Caco-2 (cell line): ENCODE measurements at regions not wholly inside any gene's neighbourhood (a gene's known extent, or its start where the extent isn't known, plus 50 kb on each side); places are given as distances from the start of the nearest gene placed in this dataset.

Source experiments
- BruUV-seq: library from RNA; stranded (reverse); fragments of 400-500 nt; replicated peaks from 2 replicates; lab custom pipeline; 2021; lab: Mats Ljungman, UMichigan
- CTCF ChIA-PET: fragments of 300-600 bp; sonication (Branson Sonifier 250); formaldehyde crosslinking; loops from one replicate; lab custom pipeline; 2022; ENCODE audit warnings: antibody characterized with exemption; lab: Charles Lee
- POLR2A ChIA-PET: fragments of 300-600 bp; sonication (Branson Sonifier 250); formaldehyde crosslinking; loops from one replicate; lab custom pipeline; 2022; ENCODE audit warnings: antibody characterized with exemption; lab: Charles Lee
- DNase-seq, 2 experiments: peaks; one replicate each; pipeline versions ENCODE4 v3.0.0 to v3.0.0-alpha.2; 2020 to 2022
- H3K27me3 ChIP-seq: replicated peaks from 2 replicates; pipeline ENCODE4 v1.6.0; 2011; ENCODE audit warnings: low read length; ENCODE audit not compliant: control insufficient read depth, insufficient read depth
- H3K36me3 ChIP-seq: 2 replicates; pipeline ENCODE4 v1.5.1; 2011; ENCODE audit warnings: low read length; ENCODE audit not compliant: control insufficient read depth, insufficient read depth
- H3K4me1 ChIP-seq: fragments of 250-450 bp; sonication (Bioruptor Pico); 2 replicates; pipeline ENCODE4 v1.5.1; 2020; ENCODE audit warnings: mild to moderate bottlenecking
- H3K4me3 ChIP-seq: 2 replicates; pipeline ENCODE4 v1.5.1; 2011; ENCODE audit warnings: low read depth, mild to moderate bottlenecking, control low read depth, low read length
- H3K9me3 ChIP-seq: fragments of 250-450 bp; sonication (Bioruptor Pico); 2 replicates; pipeline ENCODE4 v1.5.1; 2020; ENCODE audit warnings: mild to moderate bottlenecking, moderate library complexity
- H3K27ac Mint-ChIP-seq: one replicate; pipeline ENCODE4 v1.8.0; 2022; ENCODE audit warnings: mixed read lengths; ENCODE audit not compliant: unreplicated experiment
- H3K27me3 Mint-ChIP-seq: one replicate; pipeline ENCODE4 v1.8.0; 2022; ENCODE audit warnings: mixed read lengths; ENCODE audit not compliant: insufficient read depth, unreplicated experiment
- H3K36me3 Mint-ChIP-seq: one replicate; pipeline ENCODE4 v1.8.0; 2022; ENCODE audit warnings: mild to moderate bottlenecking, mixed read lengths; ENCODE audit not compliant: insufficient read depth, unreplicated experiment
- H3K4me1 Mint-ChIP-seq: one replicate; pipeline ENCODE4 v1.8.0; 2022; ENCODE audit warnings: low read depth, mixed read lengths; ENCODE audit not compliant: unreplicated experiment
- H3K4me3 Mint-ChIP-seq: one replicate; pipeline ENCODE4 v1.8.0; 2022; ENCODE audit warnings: mild to moderate bottlenecking, moderate library complexity, mixed read lengths; ENCODE audit not compliant: unreplicated experiment
- H3K9me3 Mint-ChIP-seq: one replicate; pipeline ENCODE4 v1.8.0; 2022; ENCODE audit warnings: mixed read lengths; ENCODE audit not compliant: unreplicated experiment
- intact Hi-C: fragments of 100-400 bp; cut with micrococcal nuclease; formaldehyde crosslinking; loops from one replicate; pipeline ENCODE4 v1.10.0; 2022; ENCODE audit not compliant: unreplicated experiment
- TF ChIP-seq, protein P1 (sequence below), 2 experiments: fragments of 200-600 bp in 1 of 2; IDR thresholded peaks; 1 replicate in 1 of 2; 2 replicates in 1 of 2; pipeline versions ENCODE4 v1.5.1 to v1.8.0; 2011 to 2022; ENCODE audit warnings: antibody characterized with exemption in 1 of 2, control low read depth in 1 of 2, inconsistent platforms in 1 of 2, low read depth in 1 of 2, low read length in 1 of 2, mild to moderate bottlenecking in 1 of 2, moderate library complexity in 1 of 2; ENCODE audit not compliant: insufficient read depth in 1 of 2, severe bottlenecking in 1 of 2, unreplicated experiment in 1 of 2

GRCh38 chr7:46532571-46532970 lies 611.5 kb upstream of the IGFBP3 start:
- Mint-ChIP-seq H3K36me3 (no peaks in the 10 kb centered on the region), H3K27me3 (peaks cover 2% of the 10 kb centered on the region)
- POLR2A ChIA-PET, result no interaction called here

GRCh38 chr7:46530081-46530750 lies 609.1 kb upstream of the IGFBP3 start:
- no peaks in the 10 kb centered on the region for H3K27me3 ChIP-seq
- Mint-ChIP-seq H3K36me3 (no peaks in the 10 kb centered on the region), H3K4me1 (no peaks in the 10 kb centered on the region), H3K27me3 (peaks cover 2% of the 10 kb centered on the region), H3K27ac (no peak overlapping the region), H3K9me3 (no peaks in the 10 kb centered on the region), H3K4me3 (no peak overlapping the region)
- TF ChIP-seq, protein P1, sequence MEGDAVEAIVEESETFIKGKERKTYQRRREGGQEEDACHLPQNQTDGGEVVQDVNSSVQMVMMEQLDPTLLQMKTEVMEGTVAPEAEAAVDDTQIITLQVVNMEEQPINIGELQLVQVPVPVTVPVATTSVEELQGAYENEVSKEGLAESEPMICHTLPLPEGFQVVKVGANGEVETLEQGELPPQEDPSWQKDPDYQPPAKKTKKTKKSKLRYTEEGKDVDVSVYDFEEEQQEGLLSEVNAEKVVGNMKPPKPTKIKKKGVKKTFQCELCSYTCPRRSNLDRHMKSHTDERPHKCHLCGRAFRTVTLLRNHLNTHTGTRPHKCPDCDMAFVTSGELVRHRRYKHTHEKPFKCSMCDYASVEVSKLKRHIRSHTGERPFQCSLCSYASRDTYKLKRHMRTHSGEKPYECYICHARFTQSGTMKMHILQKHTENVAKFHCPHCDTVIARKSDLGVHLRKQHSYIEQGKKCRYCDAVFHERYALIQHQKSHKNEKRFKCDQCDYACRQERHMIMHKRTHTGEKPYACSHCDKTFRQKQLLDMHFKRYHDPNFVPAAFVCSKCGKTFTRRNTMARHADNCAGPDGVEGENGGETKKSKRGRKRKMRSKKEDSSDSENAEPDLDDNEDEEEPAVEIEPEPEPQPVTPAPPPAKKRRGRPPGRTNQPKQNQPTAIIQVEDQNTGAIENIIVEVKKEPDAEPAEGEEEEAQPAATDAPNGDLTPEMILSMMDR (IDR thresholded peaks at IDR 0.05; ENCODE audit: insufficient read depth in 1 of 2, low read depth in 1 of 2, low read length in 1 of 2, severe bottlenecking in 1 of 2, unreplicated experiment in 1 of 2), result no peak
- no peak overlapping the region for H3K4me3 ChIP-seq
- intact Hi-C loops, result no loop called here
- ChIA-PET CTCF (no interaction called here), POLR2A (no interaction called here)
- no peaks in the 10 kb centered on the region for H3K36me3 ChIP-seq
- no peaks in the 10 kb centered on the region for H3K4me1 ChIP-seq
- DNase-seq, result no peak
- no TSS peak for BruUV-seq
- no peaks in the 10 kb centered on the region for H3K9me3 ChIP-seq

More at GRCh38 chr7:46532571-46532970, 611.5 kb upstream of the IGFBP3 start:
- H3K4me3 Mint-ChIP-seq, result no peak overlapping the region
- H3K4me1 Mint-ChIP-seq, result no peaks in the 10 kb centered on the region
- DNase-seq, result no peak
- TF ChIP-seq, protein P1 (IDR thresholded peaks at IDR 0.05; ENCODE audit: insufficient read depth in 1 of 2, low read depth in 1 of 2, low read length in 1 of 2, severe bottlenecking in 1 of 2, unreplicated experiment in 1 of 2), result no peak
- H3K36me3 ChIP-seq, result no peaks in the 10 kb centered on the region
- no peaks in the 10 kb centered on the region for H3K9me3 Mint-ChIP-seq
- BruUV-seq, result no TSS peak
- no peak overlapping the region for H3K4me3 ChIP-seq
- H3K27ac Mint-ChIP-seq, result no peak overlapping the region
- CTCF ChIA-PET, result no interaction called here
- no peaks in the 10 kb centered on the region for H3K27me3 ChIP-seq
- intact Hi-C loops, result no loop called here
- H3K9me3 ChIP-seq, result no peaks in the 10 kb centered on the region
- no peaks in the 10 kb centered on the region for H3K4me1 ChIP-seq

- H3K27ac Mint-ChIP-seq, result no peak overlapping the region
- intact Hi-C loops, result no loop called here
Observed at GRCh38 chr7:46527360-46527759, 606.3 kb upstream of the IGFBP3 start.

More at GRCh38 chr7:46527360-46527759, 606.3 kb upstream of the IGFBP3 start:
- TF ChIP-seq, protein P1 (IDR thresholded peaks at IDR 0.05; ENCODE audit: insufficient read depth in 1 of 2, low read depth in 1 of 2, low read length in 1 of 2, severe bottlenecking in 1 of 2, unreplicated experiment in 1 of 2), result no peak
- ChIA-PET CTCF (no interaction called here), POLR2A (no interaction called here)
- no peaks in the 10 kb centered on the region for H3K9me3 ChIP-seq
- no peak overlapping the region for H3K4me3 Mint-ChIP-seq
- no peak overlapping the region for H3K4me3 ChIP-seq
- DNase-seq, result no peak
- no peaks in the 10 kb centered on the region for H3K36me3 ChIP-seq
- no peaks in the 10 kb centered on the region for H3K36me3 Mint-ChIP-seq
- no TSS peak for BruUV-seq
- H3K9me3 Mint-ChIP-seq, result no peaks in the 10 kb centered on the region
- H3K27me3 Mint-ChIP-seq, result no peaks in the 10 kb centered on the region
- H3K4me1 ChIP-seq, result no peaks in the 10 kb centered on the region
- no peaks in the 10 kb centered on the region for H3K27me3 ChIP-seq
- no peaks in the 10 kb centered on the region for H3K4me1 Mint-ChIP-seq
